ENCODE measurements at regions not wholly inside any gene's neighbourhood (a gene's known extent, or its start where the extent isn't known, plus 50 kb on each side); places are given as distances from the start of the nearest gene placed in this dataset.

DNA sequence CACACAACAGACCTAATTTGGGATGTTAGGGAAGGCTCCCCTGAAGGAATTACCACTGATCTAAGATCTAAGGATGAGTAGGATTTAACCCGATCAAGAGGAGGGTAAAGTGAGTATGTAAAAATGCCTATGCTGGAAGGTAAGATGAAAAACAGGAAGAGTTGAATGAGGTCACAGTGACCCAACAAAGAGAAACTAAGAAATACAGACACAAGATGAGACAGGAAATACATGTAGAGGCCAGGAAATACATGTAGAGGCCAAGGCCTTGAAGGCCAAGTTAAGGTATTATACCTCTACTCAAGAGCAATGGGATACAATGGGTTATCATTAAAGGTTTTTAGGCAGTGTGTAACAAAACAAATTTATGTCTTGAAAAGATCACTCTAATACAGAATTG, 131.6 kb upstream of the TANK start:
- Mint-ChIP-seq H3K9me3 (no peaks in the 10 kb centered on the region), H3K27me3 (peaks cover 2% of the 10 kb centered on the region), H3K36me3 (ENCODE audit: low read depth) (no peaks in the 10 kb centered on the region), H3K4me3 (no peak overlapping the region), H3K4me1 (ENCODE audit: low read depth) (no peaks in the 10 kb centered on the region), H3K27ac (no peak overlapping the region)
- intact Hi-C loops (cut with micrococcal nuclease) = no loop called here

DNA sequence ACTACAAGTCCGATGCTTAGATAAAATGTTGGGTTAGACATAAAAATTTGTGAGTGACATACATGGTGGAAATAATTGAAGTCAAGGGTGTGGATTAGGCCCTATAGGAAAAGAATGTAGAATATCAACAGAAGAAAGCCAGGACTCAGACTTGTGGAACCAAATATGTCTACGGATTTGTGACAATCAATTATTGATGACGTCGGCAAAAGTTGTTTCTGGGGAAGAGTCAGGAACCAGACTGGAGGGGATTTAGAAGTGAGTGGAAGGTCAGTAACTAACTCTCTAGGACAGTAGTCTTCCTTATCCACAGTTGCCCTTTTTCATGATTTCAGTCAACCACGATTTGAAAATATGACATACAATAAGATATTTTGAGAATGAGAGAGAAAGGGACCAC, 130.9 kb upstream of the TANK start:
- H3K4me1 Mint-ChIP-seq (ENCODE audit: low read depth) = no peaks in the 10 kb centered on the region
- H3K9me3 Mint-ChIP-seq = no peaks in the 10 kb centered on the region
- H3K36me3 Mint-ChIP-seq (ENCODE audit: low read depth) = no peaks in the 10 kb centered on the region
- intact Hi-C loops (cut with micrococcal nuclease) = no loop called here
- H3K27me3 Mint-ChIP-seq = peaks cover 2% of the 10 kb centered on the region
- no peak overlapping the region for H3K4me3 Mint-ChIP-seq
- H3K27ac Mint-ChIP-seq = no peak overlapping the region

DNA sequence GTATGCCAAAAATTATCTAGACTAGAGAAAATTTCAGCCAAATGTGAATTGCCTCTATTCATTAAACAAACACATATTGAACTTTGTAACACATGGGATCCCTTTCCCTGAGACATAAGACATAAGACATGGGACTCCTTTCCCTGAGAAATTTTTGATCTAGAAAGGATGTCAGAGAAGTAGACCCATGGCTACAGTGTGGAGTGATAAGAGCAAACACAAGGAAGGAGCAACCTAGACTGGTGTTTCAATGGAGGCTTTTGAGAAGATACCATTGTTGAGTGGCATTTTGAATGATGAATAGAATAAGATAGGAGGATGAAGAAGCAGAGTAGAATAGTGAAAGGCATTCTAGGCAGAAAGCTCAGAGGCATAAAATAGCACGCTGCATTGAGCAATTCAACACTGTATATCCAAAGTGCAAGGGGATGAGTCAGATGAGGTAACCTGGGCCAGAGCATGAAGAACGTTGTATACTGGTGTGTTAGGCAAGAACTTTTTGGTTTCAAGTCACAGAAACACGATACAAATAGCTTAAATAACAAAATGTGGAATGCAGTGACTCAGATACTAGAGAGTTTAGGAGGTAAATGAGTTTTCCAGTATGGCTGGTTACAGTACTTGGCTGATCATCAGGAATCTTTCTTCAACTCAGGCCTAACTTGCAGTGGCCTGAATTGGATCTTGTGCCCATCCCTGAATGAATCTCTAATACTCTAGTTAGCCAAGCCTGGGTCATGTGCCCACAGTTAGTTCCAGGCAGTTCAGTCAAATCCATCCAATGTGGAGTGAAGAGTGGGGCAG, 129.8 kb upstream of the TANK start:
- Mint-ChIP-seq H3K4me3 (no peak overlapping the region), H3K36me3 (ENCODE audit: low read depth) (no peaks in the 10 kb centered on the region), H3K27ac (no peak overlapping the region), H3K4me1 (ENCODE audit: low read depth) (no peaks in the 10 kb centered on the region), H3K27me3 (no peaks in the 10 kb centered on the region), H3K9me3 (peaks cover 4% of the 10 kb centered on the region)
- intact Hi-C loops (cut with micrococcal nuclease) = no loop called here

DNA sequence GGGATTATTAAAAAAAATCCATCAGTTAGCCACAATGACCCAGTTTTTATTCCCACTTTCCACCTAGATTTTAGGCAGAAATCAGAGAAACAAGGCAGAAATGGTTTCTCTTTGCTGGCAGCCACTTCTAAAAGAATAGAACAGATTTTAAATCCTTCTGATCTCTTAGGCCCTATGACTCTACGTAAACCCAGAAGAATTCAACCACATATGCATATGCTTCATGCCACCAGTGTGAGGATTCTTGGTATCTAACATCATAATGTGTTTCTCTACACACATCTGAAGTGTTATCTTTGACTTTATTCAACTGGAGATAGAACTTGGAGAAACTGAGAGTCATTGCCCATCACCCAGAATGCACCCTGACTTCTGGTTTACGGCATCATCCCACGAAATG, 128.7 kb upstream of the TANK start:
- no peaks in the 10 kb centered on the region for H3K27me3 Mint-ChIP-seq
- no peak overlapping the region for H3K27ac Mint-ChIP-seq
- H3K4me1 Mint-ChIP-seq (ENCODE audit: low read depth) = no peaks in the 10 kb centered on the region
- peaks cover 8% of the 10 kb centered on the region for H3K9me3 Mint-ChIP-seq
- no peak overlapping the region for H3K4me3 Mint-ChIP-seq
- intact Hi-C loops (cut with micrococcal nuclease) = no loop called here
- H3K36me3 Mint-ChIP-seq (ENCODE audit: low read depth) = no peaks in the 10 kb centered on the region

DNA sequence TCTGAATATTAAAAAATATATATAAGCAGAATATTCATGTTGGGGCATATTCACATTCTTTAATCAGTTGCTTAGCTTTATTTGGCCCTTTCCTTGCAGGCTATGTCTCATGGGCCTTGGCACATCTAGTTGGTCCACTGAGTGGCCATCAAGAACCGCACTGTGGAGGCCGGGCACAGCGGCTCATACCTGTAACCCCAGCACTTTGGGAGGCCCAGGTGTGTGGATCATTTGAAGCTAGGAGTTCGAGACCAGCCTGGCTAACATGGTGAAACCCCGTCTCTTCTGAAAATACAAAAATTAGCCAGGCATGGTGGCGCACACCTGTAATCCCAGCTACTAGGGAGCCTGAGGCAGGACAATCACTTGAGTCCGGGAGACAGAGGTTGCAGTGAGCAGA, 127.6 kb upstream of the TANK start:
- Mint-ChIP-seq H3K4me3 (no peak overlapping the region), H3K27ac (no peak overlapping the region), H3K4me1 (ENCODE audit: low read depth) (no peaks in the 10 kb centered on the region), H3K9me3 (peaks cover 8% of the 10 kb centered on the region), H3K36me3 (ENCODE audit: low read depth) (no peaks in the 10 kb centered on the region), H3K27me3 (no peaks in the 10 kb centered on the region)
- intact Hi-C loops (cut with micrococcal nuclease) = no loop called here

DNA sequence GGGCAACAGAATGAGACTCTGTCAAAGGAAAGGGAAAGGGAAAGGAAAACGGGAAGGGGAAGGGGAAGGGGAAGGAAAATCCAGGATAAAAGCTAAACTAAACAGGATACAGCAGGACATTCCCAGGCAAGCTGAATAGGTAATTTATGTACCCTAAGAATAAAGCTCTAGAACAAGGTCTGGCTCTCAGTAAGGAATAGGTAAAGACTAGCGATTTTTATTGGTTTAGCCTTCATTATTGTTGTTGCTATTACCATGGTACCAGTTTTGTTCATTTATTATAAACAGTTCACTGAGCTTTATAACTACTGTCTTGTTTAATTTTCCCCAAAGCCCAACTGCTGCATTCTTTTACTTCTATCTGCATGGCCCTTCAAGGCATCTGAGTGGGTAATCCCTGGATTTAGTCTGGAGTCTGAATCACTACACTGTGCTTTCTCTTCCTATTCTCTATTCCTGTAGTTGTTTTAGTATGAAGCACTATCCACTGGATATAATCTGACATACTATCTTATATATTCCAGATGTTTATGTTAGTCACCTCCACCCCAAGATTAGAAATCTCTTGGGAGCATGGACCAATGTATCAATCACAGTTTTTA, 127.1 kb upstream of the TANK start:
- Mint-ChIP-seq H3K9me3 (peaks cover 8% of the 10 kb centered on the region), H3K4me3 (no peak overlapping the region), H3K4me1 (ENCODE audit: low read depth) (no peaks in the 10 kb centered on the region), H3K27ac (no peak overlapping the region), H3K36me3 (ENCODE audit: low read depth) (no peaks in the 10 kb centered on the region), H3K27me3 (no peaks in the 10 kb centered on the region)
- intact Hi-C loops (cut with micrococcal nuclease) = no loop called here

DNA sequence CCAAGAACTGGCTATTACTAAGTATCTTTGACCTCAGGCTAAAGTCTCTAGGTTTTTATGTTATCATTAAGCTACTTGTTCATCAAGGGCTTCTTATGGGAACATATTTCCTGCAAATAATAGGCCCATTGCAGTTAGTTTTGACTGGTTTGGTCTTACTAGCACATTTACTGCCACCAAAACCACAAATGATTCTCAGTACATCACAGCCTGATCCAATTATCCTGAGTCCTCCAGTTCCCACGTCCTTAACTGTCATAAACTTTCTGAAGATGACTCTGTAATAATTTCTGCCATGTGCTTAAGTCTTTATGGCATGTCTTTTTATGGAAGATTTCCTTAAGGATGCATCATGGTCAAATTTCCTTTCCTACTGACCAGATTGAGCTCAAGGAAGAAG, 123.3 kb upstream of the TANK start:
- Mint-ChIP-seq H3K36me3 (ENCODE audit: low read depth) (no peaks in the 10 kb centered on the region), H3K9me3 (peaks cover 8% of the 10 kb centered on the region), H3K4me1 (ENCODE audit: low read depth) (no peaks in the 10 kb centered on the region), H3K27ac (no peak overlapping the region), H3K27me3 (no peaks in the 10 kb centered on the region), H3K4me3 (no peak overlapping the region)
- intact Hi-C loops (cut with micrococcal nuclease) = no loop called here

DNA sequence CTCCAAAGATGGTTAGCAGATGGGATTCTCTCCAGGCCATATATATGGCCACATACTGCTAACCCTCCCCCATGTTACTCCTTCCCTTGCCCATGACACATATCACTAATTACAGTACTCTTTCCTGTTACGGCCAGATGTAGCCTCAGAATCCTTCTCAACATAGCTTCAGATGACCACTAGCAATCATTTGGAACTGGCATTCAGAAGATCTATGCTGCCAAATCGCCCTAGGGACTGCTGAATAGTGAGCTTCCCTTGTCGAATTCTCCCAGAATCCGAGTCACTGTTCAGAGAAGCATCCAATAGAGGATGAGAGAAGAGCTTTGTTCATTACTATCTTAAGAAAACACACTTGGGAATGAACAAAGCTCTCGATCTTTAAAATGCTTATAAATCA, 121.2 kb upstream of the TANK start:
- no peaks in the 10 kb centered on the region for H3K36me3 Mint-ChIP-seq (ENCODE audit: low read depth)
- no peaks in the 10 kb centered on the region for H3K27me3 Mint-ChIP-seq
- H3K4me1 Mint-ChIP-seq (ENCODE audit: low read depth) = no peaks in the 10 kb centered on the region
- no peak overlapping the region for H3K4me3 Mint-ChIP-seq
- no peak overlapping the region for H3K27ac Mint-ChIP-seq
- intact Hi-C loops (cut with micrococcal nuclease) = no loop called here
- peaks cover 8% of the 10 kb centered on the region for H3K9me3 Mint-ChIP-seq

DNA sequence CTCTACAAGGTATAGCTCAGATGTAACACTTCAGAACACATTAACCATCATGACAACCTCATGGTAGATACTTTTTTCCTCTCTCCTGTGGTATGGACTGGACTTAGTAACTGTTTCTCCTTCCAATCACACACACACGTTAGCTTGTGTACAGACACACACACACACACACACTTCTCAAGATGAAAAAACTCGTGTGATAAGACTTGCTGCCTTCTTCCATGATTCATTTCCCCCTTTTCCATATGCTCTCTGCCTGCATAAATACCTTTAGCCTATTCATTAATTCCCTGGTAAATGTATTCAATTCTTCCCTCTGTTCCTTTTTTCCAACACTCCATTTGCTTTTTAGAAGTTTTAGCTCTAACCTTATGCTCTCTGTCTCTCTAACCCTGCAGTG, 118.9 kb upstream of the TANK start:
- no peaks in the 10 kb centered on the region for H3K36me3 Mint-ChIP-seq (ENCODE audit: low read depth)
- no peak overlapping the region for H3K27ac Mint-ChIP-seq
- no peak overlapping the region for H3K4me3 Mint-ChIP-seq
- H3K27me3 Mint-ChIP-seq = no peaks in the 10 kb centered on the region
- H3K4me1 Mint-ChIP-seq (ENCODE audit: low read depth) = no peaks in the 10 kb centered on the region
- no peaks in the 10 kb centered on the region for H3K9me3 Mint-ChIP-seq
- intact Hi-C loops (cut with micrococcal nuclease) = no loop called here

DNA sequence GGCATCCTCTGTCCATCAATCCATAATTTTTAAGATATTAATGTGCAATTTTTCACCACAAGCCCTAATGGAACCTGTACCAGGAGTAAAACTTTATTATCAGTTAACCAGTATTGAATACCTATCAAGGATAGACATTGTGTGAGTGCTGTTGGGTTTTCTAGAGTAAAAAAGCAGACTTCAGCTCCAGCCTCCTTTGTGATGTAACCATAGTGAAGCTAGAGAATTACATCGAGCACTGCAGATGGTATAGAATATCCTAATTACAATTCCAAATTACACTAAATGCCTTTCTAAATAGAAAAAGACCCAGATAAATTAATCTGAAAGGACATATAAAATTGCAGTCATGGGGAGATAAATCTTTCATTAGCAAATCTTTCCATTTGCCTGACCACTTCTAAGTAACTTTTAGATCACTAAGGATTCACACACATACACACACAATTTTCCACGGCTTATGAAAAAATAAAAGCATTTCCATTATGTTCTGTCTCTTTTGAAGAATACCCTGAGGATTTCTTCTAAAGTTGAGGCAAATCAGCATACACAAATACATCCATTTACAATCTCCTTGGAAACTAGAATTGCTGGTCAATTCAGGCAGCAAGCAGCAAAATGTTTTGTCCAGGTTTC, 117.1 kb upstream of the TANK start:
- Mint-ChIP-seq H3K27me3 (no peaks in the 10 kb centered on the region), H3K9me3 (no peaks in the 10 kb centered on the region), H3K27ac (no peak overlapping the region), H3K4me1 (ENCODE audit: low read depth) (no peaks in the 10 kb centered on the region), H3K36me3 (ENCODE audit: low read depth) (no peaks in the 10 kb centered on the region), H3K4me3 (no peak overlapping the region)
- intact Hi-C loops (cut with micrococcal nuclease) = no loop called here

DNA sequence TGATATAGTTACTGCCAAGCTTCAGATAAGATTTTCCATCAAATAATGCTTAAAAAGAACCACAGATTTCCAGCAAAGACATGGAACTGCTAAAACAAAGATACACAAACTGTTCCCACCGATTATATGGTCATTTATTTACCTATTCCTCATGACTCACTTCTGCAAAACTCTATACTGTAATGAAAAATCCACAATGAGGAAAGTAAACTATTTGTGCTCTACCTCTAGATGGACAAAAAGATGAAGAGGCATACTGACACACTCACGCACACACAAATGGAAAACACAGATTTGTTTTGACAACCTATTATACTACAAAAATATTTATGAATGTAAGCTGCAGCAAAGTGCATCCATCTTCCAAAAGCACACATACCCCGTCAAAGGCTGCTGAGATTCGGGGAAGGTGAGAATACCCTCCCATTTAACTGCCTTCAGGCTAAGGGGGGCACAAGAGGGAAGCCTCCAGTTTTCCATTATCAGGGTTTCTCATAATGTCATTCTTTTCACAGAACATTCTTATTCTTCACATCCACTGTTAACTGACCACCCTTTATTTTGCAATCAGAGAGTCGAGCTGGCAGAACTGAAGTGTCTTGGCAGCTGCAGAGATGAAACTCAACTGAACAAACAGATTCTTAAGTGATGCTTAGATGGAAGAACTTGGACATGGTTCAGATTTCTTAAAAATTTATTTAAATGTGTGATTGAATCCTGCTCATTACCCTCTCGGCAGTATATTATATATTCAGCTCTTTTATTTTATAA, 115.9 kb upstream of the TANK start:
- Mint-ChIP-seq H3K4me3 (no peak overlapping the region), H3K27ac (no peak overlapping the region), H3K27me3 (no peaks in the 10 kb centered on the region), H3K36me3 (ENCODE audit: low read depth) (no peaks in the 10 kb centered on the region), H3K9me3 (no peaks in the 10 kb centered on the region), H3K4me1 (ENCODE audit: low read depth) (no peaks in the 10 kb centered on the region)
- intact Hi-C loops (cut with micrococcal nuclease) = no loop called here

DNA sequence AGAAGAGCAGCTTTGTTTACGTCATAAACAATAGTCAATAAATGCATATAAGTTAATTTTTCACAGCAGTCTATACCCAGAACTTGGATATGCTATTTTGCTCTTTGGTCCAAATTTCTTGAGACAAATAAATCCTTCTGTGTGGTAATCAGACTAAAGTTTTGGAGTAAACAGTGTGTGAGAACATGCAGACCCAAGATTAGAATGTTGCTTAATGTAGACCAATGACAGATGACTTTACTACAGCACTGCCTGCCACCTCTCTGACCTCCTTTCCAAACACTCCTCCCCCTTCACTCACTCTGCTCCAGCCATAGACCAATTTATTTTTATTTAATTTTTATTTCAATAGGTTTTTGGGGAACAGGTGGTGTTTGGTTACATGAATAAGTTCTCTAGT, 115.3 kb upstream of the TANK start:
- Mint-ChIP-seq H3K27ac (no peak overlapping the region), H3K36me3 (ENCODE audit: low read depth) (no peaks in the 10 kb centered on the region), H3K27me3 (peaks cover under 1% of the 10 kb centered on the region), H3K4me3 (no peak overlapping the region), H3K9me3 (no peaks in the 10 kb centered on the region), H3K4me1 (ENCODE audit: low read depth) (no peaks in the 10 kb centered on the region)
- intact Hi-C loops (cut with micrococcal nuclease) = no loop called here

DNA sequence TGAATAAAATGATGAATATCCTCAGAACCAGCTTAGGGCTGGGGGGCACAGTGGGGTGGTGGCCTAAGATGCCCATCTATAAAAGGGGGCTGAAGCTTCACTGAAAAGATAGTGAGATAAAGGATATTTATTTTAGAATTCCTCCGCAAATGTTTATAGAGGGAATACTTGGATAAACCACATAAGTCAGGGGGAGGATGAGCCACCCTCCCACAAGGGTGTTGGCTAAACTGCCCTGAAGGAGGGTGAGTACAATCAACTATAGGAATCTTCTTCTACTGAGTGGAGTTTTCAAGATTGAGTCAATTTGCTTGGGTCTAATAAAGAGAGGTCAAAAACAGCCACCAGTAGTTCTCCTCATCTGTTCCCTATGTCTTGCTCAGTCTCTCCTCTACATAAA, 114.5 kb upstream of the TANK start:
- no peaks in the 10 kb centered on the region for H3K4me1 Mint-ChIP-seq (ENCODE audit: low read depth)
- H3K4me3 Mint-ChIP-seq = no peak overlapping the region
- no peaks in the 10 kb centered on the region for H3K36me3 Mint-ChIP-seq (ENCODE audit: low read depth)
- intact Hi-C loops (cut with micrococcal nuclease) = no loop called here
- H3K27ac Mint-ChIP-seq = no peak overlapping the region
- no peaks in the 10 kb centered on the region for H3K9me3 Mint-ChIP-seq
- peaks cover 5% of the 10 kb centered on the region for H3K27me3 Mint-ChIP-seq

DNA sequence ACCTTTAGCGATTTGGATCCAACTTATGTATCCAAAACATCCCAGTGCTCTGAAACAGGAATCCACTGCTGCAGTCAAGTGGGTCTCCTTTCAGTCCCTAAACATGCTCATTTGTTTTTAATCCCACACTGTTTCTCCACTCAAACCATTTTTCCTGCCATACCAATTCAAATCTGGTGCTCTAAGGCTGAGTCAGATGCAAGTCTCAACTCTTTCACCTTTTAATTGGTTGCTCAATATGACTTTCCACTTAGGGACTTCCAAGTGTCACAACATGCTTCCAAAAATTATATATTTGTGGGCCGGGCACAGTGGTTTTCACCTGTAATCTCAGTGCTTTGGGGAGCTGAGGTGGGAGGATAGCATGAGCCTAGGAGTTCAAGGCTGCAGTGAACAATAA, 113.4 kb upstream of the TANK start:
- intact Hi-C loops (cut with micrococcal nuclease) = no loop called here
- Mint-ChIP-seq H3K36me3 (ENCODE audit: low read depth) (no peaks in the 10 kb centered on the region), H3K4me3 (no peak overlapping the region), H3K27ac (no peak overlapping the region), H3K27me3 (peaks cover 8% of the 10 kb centered on the region), H3K4me1 (ENCODE audit: low read depth) (no peaks in the 10 kb centered on the region), H3K9me3 (no peaks in the 10 kb centered on the region)

All from dendritic cell treated with granulocyte-macrophage colony-stimulating factor and Interleukin-4, amounts not matched to agents 40 ng/mL and 50 ng/mL, for 4 days (primary cell).